Astrocyte (in vitro differentiated cells and primary cell): ENCODE measurements at regions not wholly inside any gene's neighbourhood (a gene's known extent, or its start where the extent isn't known, plus 50 kb on each side); places are given as distances from the start of the nearest gene placed in this dataset.

ENCODE experiments used
- CTCF ChIP-seq: IDR thresholded peaks from 2 replicates; pipeline ENCODE4 v1.5.1; 2011; ENCODE audit warnings: low read depth, mild to moderate bottlenecking, inconsistent platforms, low read length, moderate library complexity; ENCODE audit not compliant: insufficient read depth
- EZH2 ChIP-seq: IDR thresholded peaks from 2 replicates; pipeline ENCODE4 v1.6.1; 2012; ENCODE audit warnings: mild to moderate bottlenecking, low read length, inconsistent platforms; ENCODE audit not compliant: insufficient read depth

DNA sequence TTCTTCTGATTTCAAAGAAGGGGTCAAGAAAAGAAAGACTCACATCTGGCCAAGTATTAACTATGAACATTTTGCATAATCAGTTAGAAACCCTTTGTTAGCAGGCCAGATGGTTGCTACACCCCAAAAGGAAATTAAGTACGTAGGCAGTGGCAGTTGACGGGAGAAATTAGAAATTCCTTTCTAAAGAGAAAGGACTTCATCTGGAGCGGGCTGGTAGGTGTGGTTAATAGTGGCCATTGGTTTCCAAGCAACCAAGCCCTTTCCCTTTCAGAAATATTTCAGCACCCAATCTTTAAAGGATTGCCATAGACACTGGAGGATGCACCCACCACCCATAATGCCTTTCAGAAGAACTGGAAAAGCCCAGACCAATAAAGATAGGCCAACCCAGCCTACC is 235.7 kb upstream of the LDB2 start:
- no peak for TF ChIP-seq CTCF
- no peak for TF ChIP-seq EZH2
